ENCODE measurements at regions not wholly inside any gene's neighbourhood (a gene's known extent, or its start where the extent isn't known, plus 50 kb on each side); places are given as distances from the start of the nearest gene placed in this dataset.

DNA sequence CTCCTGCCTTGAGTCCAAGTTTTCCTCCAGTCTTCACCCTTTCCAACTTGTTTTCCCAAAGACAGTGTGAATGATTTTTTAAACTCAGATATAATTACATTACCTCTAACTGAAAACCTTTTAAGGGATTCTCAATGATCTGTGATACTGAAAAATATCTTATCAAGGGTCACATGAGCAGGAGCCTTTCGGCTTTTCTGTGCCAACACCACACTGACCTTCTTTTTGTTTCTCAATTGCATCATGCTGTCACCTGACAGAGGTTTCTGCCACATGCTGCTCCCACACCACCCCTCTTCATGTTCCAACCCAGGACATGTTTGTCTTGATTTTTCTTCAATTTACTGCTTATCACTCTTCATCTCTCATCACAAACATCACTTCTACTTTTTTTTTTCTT is 820.0 kb downstream of the PRELID2 start:
- TF ChIP-seq CTCF (IDR thresholded peaks at IDR 0.05; ENCODE audit: insufficient read depth in 1 of 2, low read depth in 1 of 2, low read length in 1 of 2, severe bottlenecking in 1 of 2, unreplicated experiment in 1 of 2), result no peak
- H3K4me3 Mint-ChIP-seq (ENCODE audit: unreplicated experiment), result no peak overlapping the region
- no peaks in the 10 kb centered on the region for H3K36me3 ChIP-seq (ENCODE audit: control insufficient read depth, insufficient read depth, low read length)
- no peaks in the 10 kb centered on the region for H3K4me1 ChIP-seq
- intact Hi-C loops (cut with micrococcal nuclease; ENCODE audit: unreplicated experiment), result no loop called here
- POLR2A ChIA-PET, result no interaction called here
- no peaks in the 10 kb centered on the region for H3K36me3 Mint-ChIP-seq (ENCODE audit: insufficient read depth, unreplicated experiment)
- H3K9me3 ChIP-seq, result no peaks in the 10 kb centered on the region
- no peak overlapping the region for H3K27ac Mint-ChIP-seq (ENCODE audit: unreplicated experiment)
- no peaks in the 10 kb centered on the region for H3K27me3 ChIP-seq (replicated peaks; ENCODE audit: control insufficient read depth, insufficient read depth, low read length)
- BruUV-seq (replicated peaks), result no TSS peak
- H3K27me3 Mint-ChIP-seq (ENCODE audit: insufficient read depth, unreplicated experiment), result peaks cover 2% of the 10 kb centered on the region
- no peak for DNase-seq
- no peaks in the 10 kb centered on the region for H3K9me3 Mint-ChIP-seq (ENCODE audit: unreplicated experiment)
- CTCF ChIA-PET, result no interaction called here
- H3K4me3 ChIP-seq (ENCODE audit: low read depth, low read length), result no peak overlapping the region
- no peaks in the 10 kb centered on the region for H3K4me1 Mint-ChIP-seq (ENCODE audit: low read depth, unreplicated experiment)

DNA sequence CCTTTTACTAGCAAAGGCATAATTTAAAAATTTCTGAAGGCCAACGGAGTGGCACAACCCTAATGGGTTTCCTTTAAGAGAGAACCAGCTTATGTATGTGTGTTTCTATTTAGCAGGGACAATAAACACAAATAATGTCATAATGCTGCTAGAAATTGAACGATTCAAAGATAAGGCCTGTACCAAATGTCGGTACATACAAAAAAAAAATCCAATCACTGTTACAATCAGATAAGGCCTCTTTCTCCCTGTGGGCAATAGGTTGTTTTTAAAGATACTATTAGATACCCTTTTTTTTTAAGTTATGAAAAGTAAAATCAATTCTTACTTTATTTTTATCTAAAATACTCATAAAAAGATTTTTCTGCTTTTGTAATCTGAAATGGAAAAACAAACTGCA is 821.0 kb downstream of the PRELID2 start:
- TF ChIP-seq CTCF (IDR thresholded peaks at IDR 0.05; ENCODE audit: insufficient read depth in 1 of 2, low read depth in 1 of 2, low read length in 1 of 2, severe bottlenecking in 1 of 2, unreplicated experiment in 1 of 2), result no peak
- no peaks in the 10 kb centered on the region for H3K27me3 ChIP-seq (replicated peaks; ENCODE audit: control insufficient read depth, insufficient read depth, low read length)
- H3K4me1 Mint-ChIP-seq (ENCODE audit: low read depth, unreplicated experiment), result no peaks in the 10 kb centered on the region
- H3K9me3 Mint-ChIP-seq (ENCODE audit: unreplicated experiment), result no peaks in the 10 kb centered on the region
- BruUV-seq (replicated peaks), result no TSS peak
- H3K4me3 Mint-ChIP-seq (ENCODE audit: unreplicated experiment), result no peak overlapping the region
- peaks cover 2% of the 10 kb centered on the region for H3K27me3 Mint-ChIP-seq (ENCODE audit: insufficient read depth, unreplicated experiment)
- DNase-seq, result no peak
- no peak overlapping the region for H3K4me3 ChIP-seq (ENCODE audit: low read depth, low read length)
- no peak overlapping the region for H3K27ac Mint-ChIP-seq (ENCODE audit: unreplicated experiment)
- POLR2A ChIA-PET, result no interaction called here
- no peaks in the 10 kb centered on the region for H3K4me1 ChIP-seq
- H3K36me3 Mint-ChIP-seq (ENCODE audit: insufficient read depth, unreplicated experiment), result no peaks in the 10 kb centered on the region
- intact Hi-C loops (cut with micrococcal nuclease; ENCODE audit: unreplicated experiment), result no loop called here
- no peaks in the 10 kb centered on the region for H3K9me3 ChIP-seq
- H3K36me3 ChIP-seq (ENCODE audit: control insufficient read depth, insufficient read depth, low read length), result no peaks in the 10 kb centered on the region
- CTCF ChIA-PET, result no interaction called here

- peaks cover 2% of the 10 kb centered on the region for H3K27me3 Mint-ChIP-seq (ENCODE audit: insufficient read depth, unreplicated experiment)
Measured at GRCh38 chr5:145010834-145011233, 824.3 kb downstream of the PRELID2 start.

More at GRCh38 chr5:145010834-145011233, 824.3 kb downstream of the PRELID2 start:
- Histone ChIP-seq H3K36me3 (ENCODE audit: control insufficient read depth, insufficient read depth, low read length) (no peaks in the 10 kb centered on the region), H3K4me3 (ENCODE audit: low read depth, low read length) (no peak overlapping the region), H3K4me1 (no peaks in the 10 kb centered on the region), H3K9me3 (no peaks in the 10 kb centered on the region), H3K27me3 (replicated peaks; ENCODE audit: control insufficient read depth, insufficient read depth, low read length) (no peaks in the 10 kb centered on the region)
- Mint-ChIP-seq H3K36me3 (ENCODE audit: insufficient read depth, unreplicated experiment) (no peaks in the 10 kb centered on the region), H3K4me3 (ENCODE audit: unreplicated experiment) (no peak overlapping the region), H3K9me3 (ENCODE audit: unreplicated experiment) (no peaks in the 10 kb centered on the region), H3K4me1 (ENCODE audit: low read depth, unreplicated experiment) (no peaks in the 10 kb centered on the region), H3K27ac (ENCODE audit: unreplicated experiment) (no peak overlapping the region)
- DNase-seq, result no peak
- TF ChIP-seq CTCF (IDR thresholded peaks at IDR 0.05; ENCODE audit: insufficient read depth in 1 of 2, low read depth in 1 of 2, low read length in 1 of 2, severe bottlenecking in 1 of 2, unreplicated experiment in 1 of 2), result no peak
- intact Hi-C loops (cut with micrococcal nuclease; ENCODE audit: unreplicated experiment), result no loop called here
- CTCF ChIA-PET, result no interaction called here
- POLR2A ChIA-PET, result no interaction called here
- BruUV-seq (replicated peaks), result no TSS peak
